Tibial nerve (tissue), 3 donors: ENCODE measurements at regions not wholly inside any gene's neighbourhood (a gene's known extent, or its start where the extent isn't known, plus 50 kb on each side); places are given as distances from the start of the nearest gene placed in this dataset.

Source experiments
- POLR2A ChIP-seq, 2 donors: fragments of 450-650 bp; IDR thresholded peaks; one replicate each; pipeline ENCODE4 v1.6.1; 2017; ENCODE audit warnings: antibody characterized with exemption in 2 of 2, mild to moderate bottlenecking in 2 of 2, moderate library complexity in 2 of 2
- TF ChIP-seq, protein P1 (sequence below), 5 experiments: fragments of 200-600 bp in 3 of 5; fragments of 450-650 bp in 2 of 5; sonication (generic) in 3 of 5; IDR thresholded peaks; one replicate each; pipeline ENCODE4 v1.5.1; 2016 to 2019; ENCODE audit warnings: antibody characterized with exemption in 5 of 5, mild to moderate bottlenecking in 3 of 5, moderate library complexity in 2 of 5

DNA sequence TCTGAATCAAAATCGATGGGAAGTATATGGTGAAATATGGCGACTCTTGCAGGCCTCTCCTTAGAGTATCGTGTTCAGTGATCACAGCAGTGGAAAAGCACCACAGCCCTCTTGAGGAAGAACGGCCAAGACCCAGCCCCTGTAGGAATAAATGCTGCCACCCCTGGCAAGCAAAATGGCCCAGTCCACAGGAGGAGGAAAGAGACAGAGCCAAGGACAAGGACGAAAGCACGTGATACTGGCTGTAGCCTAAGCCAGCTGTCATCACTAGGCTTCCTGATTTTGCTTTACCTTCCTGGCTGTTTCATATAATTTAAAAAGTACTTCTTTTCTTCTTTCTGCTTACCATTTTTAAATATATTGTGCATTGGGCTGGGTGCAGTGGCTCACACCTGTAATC is 395.0 kb upstream of the SHH start:
- TF ChIP-seq, protein P1, sequence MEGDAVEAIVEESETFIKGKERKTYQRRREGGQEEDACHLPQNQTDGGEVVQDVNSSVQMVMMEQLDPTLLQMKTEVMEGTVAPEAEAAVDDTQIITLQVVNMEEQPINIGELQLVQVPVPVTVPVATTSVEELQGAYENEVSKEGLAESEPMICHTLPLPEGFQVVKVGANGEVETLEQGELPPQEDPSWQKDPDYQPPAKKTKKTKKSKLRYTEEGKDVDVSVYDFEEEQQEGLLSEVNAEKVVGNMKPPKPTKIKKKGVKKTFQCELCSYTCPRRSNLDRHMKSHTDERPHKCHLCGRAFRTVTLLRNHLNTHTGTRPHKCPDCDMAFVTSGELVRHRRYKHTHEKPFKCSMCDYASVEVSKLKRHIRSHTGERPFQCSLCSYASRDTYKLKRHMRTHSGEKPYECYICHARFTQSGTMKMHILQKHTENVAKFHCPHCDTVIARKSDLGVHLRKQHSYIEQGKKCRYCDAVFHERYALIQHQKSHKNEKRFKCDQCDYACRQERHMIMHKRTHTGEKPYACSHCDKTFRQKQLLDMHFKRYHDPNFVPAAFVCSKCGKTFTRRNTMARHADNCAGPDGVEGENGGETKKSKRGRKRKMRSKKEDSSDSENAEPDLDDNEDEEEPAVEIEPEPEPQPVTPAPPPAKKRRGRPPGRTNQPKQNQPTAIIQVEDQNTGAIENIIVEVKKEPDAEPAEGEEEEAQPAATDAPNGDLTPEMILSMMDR (IDR thresholded peaks at IDR 0.05) = no peak
- TF ChIP-seq POLR2A (IDR thresholded peaks at IDR 0.05) = no peak
